HEK293 (cell line): ENCODE measurements at regions not wholly inside any gene's neighbourhood (a gene's known extent, or its start where the extent isn't known, plus 50 kb on each side); places are given as distances from the start of the nearest gene placed in this dataset.

ENCODE experiments used
- CTCF ChIA-PET: fragments of 350-600 bp; formaldehyde crosslinking; extraction: SDS; loops from one replicate; lab custom pipeline; 2021; ENCODE audit warnings: antibody characterized with exemption; lab: Yijun Ruan, JAX
- POLR2A ChIA-PET: fragments of 300-600 bp; formaldehyde crosslinking; extraction: SDS; loops from one replicate; lab custom pipeline; 2020; ENCODE audit warnings: antibody characterized with exemption, inconsistent platforms; lab: Yijun Ruan, JAX
- H3K27ac ChIP-seq: fragments of 200-500 bp; sonication (Bioruptor generic); 2 replicates; pipeline ENCODE4 v1.5.1; 2014; ENCODE audit warnings: low read depth, low read length, control low read depth, inconsistent platforms; ENCODE audit errors: extremely low read depth
- H3K36me3 ChIP-seq, 2 experiments: fragments of 200-500 bp in 1 of 2; sonication (Bioruptor generic) in 1 of 2; 1 replicate in 1 of 2; 2 replicates in 1 of 2; pipeline ENCODE4 v1.5.1; 2014 to 2017; ENCODE audit warnings: inconsistent platforms in 2 of 2, low read length in 2 of 2; ENCODE audit not compliant: control insufficient read depth in 2 of 2, insufficient read depth in 1 of 2
- H3K4me1 ChIP-seq: fragments of 200-500 bp; sonication (Bioruptor generic); 2 replicates; pipeline ENCODE4 v1.5.1; 2014; ENCODE audit warnings: mild to moderate bottlenecking, low read length, inconsistent platforms; ENCODE audit not compliant: control insufficient read depth, insufficient read depth
- H3K4me3 ChIP-seq: 2 replicates; pipeline ENCODE4 v1.5.1; 2011; ENCODE audit warnings: low read depth, mild to moderate bottlenecking, control low read depth, low read length, moderate library complexity
- H3K9me3 ChIP-seq: fragments of 200-500 bp; sonication (Bioruptor generic); 2 replicates; pipeline ENCODE4 v1.5.1; 2014; ENCODE audit warnings: low read depth, low read length, inconsistent platforms; ENCODE audit not compliant: control insufficient read depth, insufficient read depth
- BCL11B ChIP-seq: fragments of 450-650 bp; formaldehyde crosslinking; IDR thresholded peaks from 2 replicates; pipeline ENCODE4 v1.5.1; 2016; ENCODE audit warnings: low read depth, missing biosample characterization, missing genetic modification characterization
- FEZF1 ChIP-seq: fragments of 450-650 bp; formaldehyde crosslinking; IDR thresholded peaks from 2 replicates; pipeline ENCODE4 v1.5.1; 2016; ENCODE audit warnings: missing biosample characterization, missing genetic modification characterization
- MEIS1 ChIP-seq: sonication (generic); formaldehyde crosslinking; IDR thresholded peaks from 2 replicates; pipeline ENCODE4 v1.8.1; 2022; ENCODE audit warnings: missing genetic modification reagents, mild to moderate bottlenecking, borderline replicate concordance
- RBAK ChIP-seq: fragments of 450-650 bp; formaldehyde crosslinking; IDR thresholded peaks from 2 replicates; pipeline ENCODE4 v1.5.1; 2016; ENCODE audit warnings: missing biosample characterization, missing genetic modification characterization
- REPIN1 ChIP-seq: fragments of 450-650 bp; formaldehyde crosslinking; IDR thresholded peaks from 2 replicates; pipeline ENCODE4 v1.5.1; 2017; ENCODE audit warnings: missing biosample characterization, missing genetic modification characterization, low read depth
- ZBTB17 ChIP-seq: fragments of 450-650 bp; formaldehyde crosslinking; IDR thresholded peaks from 2 replicates; pipeline ENCODE4 v1.5.1; 2016; ENCODE audit warnings: missing biosample characterization, missing genetic modification characterization
- ZBTB20 ChIP-seq: fragments of 450-650 bp; formaldehyde crosslinking; IDR thresholded peaks from 2 replicates; pipeline ENCODE4 v1.5.1; 2016; ENCODE audit warnings: missing biosample characterization, missing genetic modification characterization
- ZFP3 ChIP-seq: fragments of 450-650 bp; formaldehyde crosslinking; IDR thresholded peaks from 2 replicates; pipeline ENCODE4 v1.5.1; 2016; ENCODE audit warnings: low read depth, missing biosample characterization, missing genetic modification characterization
- ZNF114 ChIP-seq: fragments of 450-650 bp; formaldehyde crosslinking; IDR thresholded peaks from 2 replicates; pipeline ENCODE4 v1.5.0; 2017; ENCODE audit warnings: missing biosample characterization, missing genetic modification characterization
- ZNF121 ChIP-seq: fragments of 450-650 bp; formaldehyde crosslinking; IDR thresholded peaks from 2 replicates; pipeline ENCODE4 v1.5.1; 2016; ENCODE audit warnings: missing biosample characterization, missing genetic modification characterization
- ZNF132 ChIP-seq: fragments of 450-650 bp; formaldehyde crosslinking; IDR thresholded peaks from 2 replicates; pipeline ENCODE4 v1.5.1; 2017; ENCODE audit warnings: missing biosample characterization, missing genetic modification characterization, borderline replicate concordance
- ZNF184 ChIP-seq: fragments of 450-650 bp; IDR thresholded peaks from 2 replicates; pipeline ENCODE4 v1.5.1; 2018; ENCODE audit warnings: missing biosample characterization, mild to moderate bottlenecking, missing genetic modification characterization
- ZNF274 ChIP-seq, 2 experiments: fragments of 200-500 bp in 1 of 2; fragments of 450-650 bp in 1 of 2; sonication (Bioruptor generic) in 1 of 2; formaldehyde crosslinking in 1 of 2; IDR thresholded peaks; 2 replicates each; pipeline versions ENCODE4 v1.5.1 to v1.6.1; 2014 to 2016; ENCODE audit warnings: borderline replicate concordance in 1 of 2, inconsistent platforms in 1 of 2, low read length in 1 of 2, missing biosample characterization in 1 of 2, missing genetic modification characterization in 1 of 2
- ZNF549 ChIP-seq: fragments of 450-650 bp; IDR thresholded peaks from 2 replicates; pipeline ENCODE4 v1.5.1; 2018; ENCODE audit warnings: missing biosample characterization, missing genetic modification characterization, mild to moderate bottlenecking, inconsistent platforms, moderate library complexity
- ZNF561 ChIP-seq: fragments of 450-650 bp; IDR thresholded peaks from 2 replicates; pipeline ENCODE4 v1.5.1; 2018; ENCODE audit warnings: missing biosample characterization, missing genetic modification characterization, borderline replicate concordance
- ZNF664 ChIP-seq: fragments of 450-650 bp; formaldehyde crosslinking; IDR thresholded peaks from 2 replicates; pipeline ENCODE4 v1.5.1; 2016; ENCODE audit warnings: missing biosample characterization, missing genetic modification characterization
- ZNF777 ChIP-seq: fragments of 450-650 bp; formaldehyde crosslinking; IDR thresholded peaks from 2 replicates; pipeline ENCODE4 v1.5.1; 2017; ENCODE audit warnings: missing biosample characterization, missing genetic modification characterization, borderline replicate concordance
- TF ChIP-seq, protein P1 (sequence below): fragments of 450-650 bp; formaldehyde crosslinking; IDR thresholded peaks from 2 replicates; pipeline ENCODE4 v1.5.1; 2017; ENCODE audit warnings: missing biosample characterization, mild to moderate bottlenecking, missing genetic modification characterization, moderate library complexity
- TF ChIP-seq, protein P2 (sequence below): fragments of 450-650 bp; formaldehyde crosslinking; IDR thresholded peaks from 2 replicates; pipeline ENCODE4 v1.5.1; 2016; ENCODE audit warnings: missing biosample characterization, missing genetic modification characterization
- TF ChIP-seq, protein P3 (sequence below): fragments of 450-650 bp; formaldehyde crosslinking; IDR thresholded peaks from 2 replicates; pipeline ENCODE4 v1.5.1; 2016; ENCODE audit warnings: missing biosample characterization, missing genetic modification characterization
- TF ChIP-seq, protein P4 (sequence below): fragments of 450-650 bp; formaldehyde crosslinking; conservative IDR thresholded peaks from 2 replicates; pipeline ENCODE4 v1.5.1; 2016; ENCODE audit warnings: low read depth, missing biosample characterization, missing genetic modification characterization

DNA sequence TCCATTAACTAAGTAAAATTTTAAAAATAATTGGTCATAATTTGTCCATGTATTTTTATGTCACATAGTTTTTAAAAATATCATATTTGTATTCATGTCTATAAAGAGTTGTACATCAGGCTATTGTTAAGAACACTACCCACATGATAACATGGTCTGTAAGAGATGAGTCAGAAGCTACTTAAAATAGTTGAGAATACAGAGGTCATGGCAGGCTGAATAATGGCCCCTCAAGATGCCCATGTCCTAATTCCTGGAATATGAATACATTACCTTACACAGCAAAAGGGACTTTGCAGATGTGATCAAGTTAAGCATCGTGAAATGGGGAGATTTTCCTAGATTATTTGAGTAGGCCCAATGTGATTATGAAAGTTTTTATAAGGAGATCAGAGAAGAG, 782.9 kb upstream of the GOLIM4 start:
- Histone ChIP-seq H3K4me1 (peaks cover 2% of the 10 kb centered on the region; the same call in 1 of the 2 replicates), H3K9me3 (no peaks in the 10 kb centered on the region), H3K36me3 (no peaks in the 10 kb centered on the region), H3K27ac (no peak overlapping the region), H3K4me3 (no peak overlapping the region)
- POLR2A ChIA-PET = no interaction called here
- TF ChIP-seq REPIN1 (tag by site-specific recombination) (no peak), ZNF777 (tag by site-specific recombination) (no peak), ZNF121 (tag by site-specific recombination) (no peak), ZFP3 (tag by site-specific recombination) (no peak), BCL11B (tag by site-specific recombination) (no peak), ZNF114 (no peak), ZBTB20 (tag by site-specific recombination) (peak; percentile 78)
- CTCF ChIA-PET = interaction anchor here (5.7 kb wide), 1 partner anchor 14 kb away, joined by 36 read pairs; no protein-coding TSS in a partner anchor

DNA sequence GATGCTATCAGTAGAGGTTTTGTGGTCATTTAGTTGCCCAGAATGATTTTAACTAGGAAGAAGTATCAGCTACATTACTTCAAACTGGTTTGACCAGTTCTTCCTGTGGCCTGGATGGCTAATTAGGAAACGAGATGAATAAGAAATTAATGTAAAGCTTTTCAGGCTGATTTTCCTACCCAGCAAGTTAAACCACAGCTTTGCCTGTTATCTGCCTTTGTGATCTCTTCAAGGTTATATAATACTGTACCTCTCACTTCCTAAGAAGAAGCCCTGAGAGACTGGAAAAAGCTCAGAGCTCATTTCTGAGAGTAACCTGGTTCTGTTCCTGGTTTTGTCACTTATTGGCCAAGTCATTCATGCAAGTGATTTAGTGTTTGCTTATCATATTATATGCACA, 782.2 kb upstream of the GOLIM4 start:
- H3K27ac ChIP-seq = no peak overlapping the region
- H3K9me3 ChIP-seq = no peaks in the 10 kb centered on the region
- ChIA-PET POLR2A (no interaction called here), CTCF (interaction anchor here (5.7 kb wide), 1 partner anchor 13 kb away, joined by 36 read pairs; no protein-coding TSS in a partner anchor)
- H3K4me3 ChIP-seq = no peak overlapping the region
- peaks cover 2% of the 10 kb centered on the region; the same call in 1 of the 2 replicates for H3K4me1 ChIP-seq
- no peaks in the 10 kb centered on the region for H3K36me3 ChIP-seq
- 0 out of 2 replicates have a peak, but pooled peaks have one; percentile 9 for TF ChIP-seq FEZF1 (tag by site-specific recombination)
- TF ChIP-seq ZNF664 (tag by site-specific recombination) = no peak
- TF ChIP-seq, protein P1, sequence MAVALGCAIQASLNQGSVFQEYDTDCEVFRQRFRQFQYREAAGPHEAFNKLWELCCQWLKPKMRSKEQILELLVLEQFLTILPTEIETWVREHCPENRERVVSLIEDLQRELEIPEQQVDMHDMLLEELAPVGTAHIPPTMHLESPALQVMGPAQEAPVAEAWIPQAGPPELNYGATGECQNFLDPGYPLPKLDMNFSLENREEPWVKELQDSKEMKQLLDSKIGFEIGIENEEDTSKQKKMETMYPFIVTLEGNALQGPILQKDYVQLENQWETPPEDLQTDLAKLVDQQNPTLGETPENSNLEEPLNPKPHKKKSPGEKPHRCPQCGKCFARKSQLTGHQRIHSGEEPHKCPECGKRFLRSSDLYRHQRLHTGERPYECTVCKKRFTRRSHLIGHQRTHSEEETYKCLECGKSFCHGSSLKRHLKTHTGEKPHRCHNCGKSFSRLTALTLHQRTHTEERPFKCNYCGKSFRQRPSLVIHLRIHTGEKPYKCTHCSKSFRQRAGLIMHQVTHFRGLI (tag by site-specific recombination) = no peak
- TF ChIP-seq, protein P2, sequence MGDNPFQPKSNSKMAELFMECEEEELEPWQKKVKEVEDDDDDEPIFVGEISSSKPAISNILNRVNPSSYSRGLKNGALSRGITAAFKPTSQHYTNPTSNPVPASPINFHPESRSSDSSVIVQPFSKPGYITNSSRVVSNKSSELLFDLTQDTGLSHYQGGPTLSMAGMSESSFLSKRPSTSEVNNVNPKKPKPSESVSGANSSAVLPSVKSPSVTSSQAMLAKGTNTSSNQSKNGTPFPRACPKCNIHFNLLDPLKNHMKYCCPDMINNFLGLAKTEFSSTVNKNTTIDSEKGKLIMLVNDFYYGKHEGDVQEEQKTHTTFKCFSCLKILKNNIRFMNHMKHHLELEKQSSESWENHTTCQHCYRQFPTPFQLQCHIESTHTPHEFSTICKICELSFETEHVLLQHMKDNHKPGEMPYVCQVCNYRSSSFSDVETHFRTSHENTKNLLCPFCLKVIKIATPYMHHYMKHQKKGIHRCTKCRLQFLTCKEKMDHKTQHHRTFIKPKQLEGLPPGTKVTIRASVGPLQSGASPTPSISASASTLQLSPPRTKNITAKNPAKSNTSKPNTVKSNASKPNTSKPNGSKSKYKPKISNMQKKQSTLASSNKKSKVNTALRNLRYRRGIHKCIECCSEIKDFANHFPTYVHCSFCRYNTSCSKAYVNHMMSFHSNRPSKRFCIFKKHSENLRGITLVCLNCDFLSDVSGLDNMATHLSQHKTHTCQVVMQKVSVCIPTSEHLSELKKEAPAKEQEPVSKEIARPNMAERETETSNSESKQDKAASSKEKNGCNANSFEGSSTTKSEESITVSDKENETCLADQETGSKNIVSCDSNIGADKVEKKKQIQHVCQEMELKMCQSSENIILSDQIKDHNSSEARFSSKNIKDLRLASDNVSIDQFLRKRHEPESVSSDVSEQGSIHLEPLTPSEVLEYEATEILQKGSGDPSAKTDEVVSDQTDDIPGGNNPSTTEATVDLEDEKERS (tag by site-specific recombination) = no peak
- TF ChIP-seq ZNF132 = no peak
- TF ChIP-seq ZNF561 = no peak
- TF ChIP-seq, all 188 proteins: peak for 1

DNA sequence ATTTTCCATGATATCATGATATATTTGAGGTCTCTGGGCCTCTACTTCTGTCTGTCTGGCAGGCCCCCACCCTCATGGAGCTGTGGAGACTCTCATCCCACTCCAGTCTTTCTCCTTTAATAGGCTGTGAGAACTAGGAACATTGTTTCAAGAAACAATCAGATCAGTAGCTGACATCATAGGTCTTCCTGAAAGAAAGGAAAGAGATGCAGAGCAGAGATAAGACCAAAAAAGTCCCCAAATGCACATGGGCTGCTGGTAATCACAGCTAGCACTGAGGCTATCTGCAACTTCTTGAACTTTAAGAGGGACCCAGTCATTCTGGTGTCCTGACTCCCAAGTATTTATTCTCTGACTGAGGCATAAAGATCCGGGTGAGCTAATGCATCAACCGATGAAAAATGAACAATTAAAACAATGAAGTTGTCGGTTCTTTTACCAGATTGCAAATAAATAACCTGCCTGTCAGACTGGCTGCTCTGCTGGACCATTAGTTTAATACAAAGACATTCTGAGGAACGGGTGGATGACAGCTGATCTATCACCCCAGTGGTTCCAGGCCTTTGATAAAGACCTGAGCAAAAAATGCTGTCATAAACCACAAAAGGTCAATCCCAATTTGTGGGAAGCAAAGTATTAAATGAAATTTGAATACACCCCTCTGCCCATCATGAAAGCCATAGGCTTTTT, 780.8 kb upstream of the GOLIM4 start:
- Histone ChIP-seq H3K4me3 (no peak overlapping the region), H3K9me3 (no peaks in the 10 kb centered on the region), H3K4me1 (peaks cover 2% of the 10 kb centered on the region; the same call in 1 of the 2 replicates), H3K36me3 (no peaks in the 10 kb centered on the region), H3K27ac (no peak overlapping the region)
- POLR2A ChIA-PET = interaction anchor here (0.7 kb wide), 1 partner anchor 591 kb away, joined by 5 read pairs; no protein-coding TSS in a partner anchor
- CTCF ChIA-PET = interaction anchor here (5.7 kb wide), 1 partner anchor 12 kb away, joined by 36 read pairs; no protein-coding TSS in a partner anchor
- peak; percentile 20; the same call in 1 of the 2 replicates for TF ChIP-seq MEIS1
- TF ChIP-seq, protein P3, sequence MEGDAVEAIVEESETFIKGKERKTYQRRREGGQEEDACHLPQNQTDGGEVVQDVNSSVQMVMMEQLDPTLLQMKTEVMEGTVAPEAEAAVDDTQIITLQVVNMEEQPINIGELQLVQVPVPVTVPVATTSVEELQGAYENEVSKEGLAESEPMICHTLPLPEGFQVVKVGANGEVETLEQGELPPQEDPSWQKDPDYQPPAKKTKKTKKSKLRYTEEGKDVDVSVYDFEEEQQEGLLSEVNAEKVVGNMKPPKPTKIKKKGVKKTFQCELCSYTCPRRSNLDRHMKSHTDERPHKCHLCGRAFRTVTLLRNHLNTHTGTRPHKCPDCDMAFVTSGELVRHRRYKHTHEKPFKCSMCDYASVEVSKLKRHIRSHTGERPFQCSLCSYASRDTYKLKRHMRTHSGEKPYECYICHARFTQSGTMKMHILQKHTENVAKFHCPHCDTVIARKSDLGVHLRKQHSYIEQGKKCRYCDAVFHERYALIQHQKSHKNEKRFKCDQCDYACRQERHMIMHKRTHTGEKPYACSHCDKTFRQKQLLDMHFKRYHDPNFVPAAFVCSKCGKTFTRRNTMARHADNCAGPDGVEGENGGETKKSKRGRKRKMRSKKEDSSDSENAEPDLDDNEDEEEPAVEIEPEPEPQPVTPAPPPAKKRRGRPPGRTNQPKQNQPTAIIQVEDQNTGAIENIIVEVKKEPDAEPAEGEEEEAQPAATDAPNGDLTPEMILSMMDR (tag by site-specific recombination) = no peak
- TF ChIP-seq ZNF274 (IDR thresholded peaks at IDR 0.05; ENCODE audit: low read length) = no peak
- no peak for TF ChIP-seq ZNF274 (tag by site-specific recombination; IDR thresholded peaks at IDR 0.05; ENCODE audit: borderline replicate concordance)
- no peak for TF ChIP-seq ZNF184 (tag by site-specific recombination)
- TF ChIP-seq RBAK (tag by site-specific recombination) = no peak
- peak; percentile 43 for TF ChIP-seq ZBTB17 (tag by site-specific recombination)
- TF ChIP-seq ZNF549 = no peak
- TF ChIP-seq, protein P4, sequence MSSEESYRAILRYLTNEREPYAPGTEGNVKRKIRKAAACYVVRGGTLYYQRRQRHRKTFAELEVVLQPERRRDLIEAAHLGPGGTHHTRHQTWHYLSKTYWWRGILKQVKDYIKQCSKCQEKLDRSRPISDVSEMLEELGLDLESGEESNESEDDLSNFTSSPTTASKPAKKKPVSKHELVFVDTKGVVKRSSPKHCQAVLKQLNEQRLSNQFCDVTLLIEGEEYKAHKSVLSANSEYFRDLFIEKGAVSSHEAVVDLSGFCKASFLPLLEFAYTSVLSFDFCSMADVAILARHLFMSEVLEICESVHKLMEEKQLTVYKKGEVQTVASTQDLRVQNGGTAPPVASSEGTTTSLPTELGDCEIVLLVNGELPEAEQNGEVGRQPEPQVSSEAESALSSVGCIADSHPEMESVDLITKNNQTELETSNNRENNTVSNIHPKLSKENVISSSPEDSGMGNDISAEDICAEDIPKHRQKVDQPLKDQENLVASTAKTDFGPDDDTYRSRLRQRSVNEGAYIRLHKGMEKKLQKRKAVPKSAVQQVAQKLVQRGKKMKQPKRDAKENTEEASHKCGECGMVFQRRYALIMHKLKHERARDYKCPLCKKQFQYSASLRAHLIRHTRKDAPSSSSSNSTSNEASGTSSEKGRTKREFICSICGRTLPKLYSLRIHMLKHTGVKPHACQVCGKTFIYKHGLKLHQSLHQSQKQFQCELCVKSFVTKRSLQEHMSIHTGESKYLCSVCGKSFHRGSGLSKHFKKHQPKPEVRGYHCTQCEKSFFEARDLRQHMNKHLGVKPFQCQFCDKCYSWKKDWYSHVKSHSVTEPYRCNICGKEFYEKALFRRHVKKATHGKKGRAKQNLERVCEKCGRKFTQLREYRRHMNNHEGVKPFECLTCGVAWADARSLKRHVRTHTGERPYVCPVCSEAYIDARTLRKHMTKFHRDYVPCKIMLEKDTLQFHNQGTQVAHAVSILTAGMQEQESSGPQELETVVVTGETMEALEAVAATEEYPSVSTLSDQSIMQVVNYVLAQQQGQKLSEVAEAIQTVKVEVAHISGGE (tag by site-specific recombination) = no peak
